ENCODE measurements at regions not wholly inside any gene's neighbourhood (a gene's known extent, or its start where the extent isn't known, plus 50 kb on each side); places are given as distances from the start of the nearest gene placed in this dataset.

- TF ChIP-seq, protein P1, sequence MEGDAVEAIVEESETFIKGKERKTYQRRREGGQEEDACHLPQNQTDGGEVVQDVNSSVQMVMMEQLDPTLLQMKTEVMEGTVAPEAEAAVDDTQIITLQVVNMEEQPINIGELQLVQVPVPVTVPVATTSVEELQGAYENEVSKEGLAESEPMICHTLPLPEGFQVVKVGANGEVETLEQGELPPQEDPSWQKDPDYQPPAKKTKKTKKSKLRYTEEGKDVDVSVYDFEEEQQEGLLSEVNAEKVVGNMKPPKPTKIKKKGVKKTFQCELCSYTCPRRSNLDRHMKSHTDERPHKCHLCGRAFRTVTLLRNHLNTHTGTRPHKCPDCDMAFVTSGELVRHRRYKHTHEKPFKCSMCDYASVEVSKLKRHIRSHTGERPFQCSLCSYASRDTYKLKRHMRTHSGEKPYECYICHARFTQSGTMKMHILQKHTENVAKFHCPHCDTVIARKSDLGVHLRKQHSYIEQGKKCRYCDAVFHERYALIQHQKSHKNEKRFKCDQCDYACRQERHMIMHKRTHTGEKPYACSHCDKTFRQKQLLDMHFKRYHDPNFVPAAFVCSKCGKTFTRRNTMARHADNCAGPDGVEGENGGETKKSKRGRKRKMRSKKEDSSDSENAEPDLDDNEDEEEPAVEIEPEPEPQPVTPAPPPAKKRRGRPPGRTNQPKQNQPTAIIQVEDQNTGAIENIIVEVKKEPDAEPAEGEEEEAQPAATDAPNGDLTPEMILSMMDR (IDR thresholded peaks at IDR 0.05): no peak
- no peak for TF ChIP-seq POLR2A (IDR thresholded peaks at IDR 0.05)
- no peak for TF ChIP-seq POLR2AphosphoS5 (IDR thresholded peaks at IDR 0.05)
Observed at GRCh38 chr14:106024983-106025604, 498.7 kb downstream of the TMEM121 start.
